GM18507 (cell line): ENCODE measurements at regions not wholly inside any gene's neighbourhood (a gene's known extent, or its start where the extent isn't known, plus 50 kb on each side); places are given as distances from the start of the nearest gene placed in this dataset.
"Not testable (repeated sequence)": the region's sequence is repeated elsewhere in the genome, so short reads cannot be mapped to it uniquely, and the experiment has no call there.

Experiments
- DNase-seq: peaks from one replicate; pipeline ENCODE4 v3.0.0; 2011; ENCODE audit warnings: low read depth; ENCODE audit not compliant: insufficient read length; ENCODE audit errors: extremely low spot score
- FAIRE-seq: peaks from 2 replicates; lab custom pipeline; 2011; peaks lifted over from hg19 to GRCh38; lab: Jason Lieb, UNC

GRCh38 chr12:105423237-105423636 lies 92.7 kb downstream of the C12orf75 start:
- DNase-seq (no peak), FAIRE-seq (no peak)

GRCh38 chr12:105423921-105424320 lies 93.4 kb downstream of the C12orf75 start:
- no peak for DNase-seq
- no peak for FAIRE-seq

GRCh38 chr12:105425254-105426174 lies 95.0 kb downstream of the C12orf75 start:
- FAIRE-seq, result no peak
- DNase-seq, result no peak

GRCh38 chr12:105426766-105427165 lies 96.3 kb downstream of the C12orf75 start:
- DNase-seq, result no peak
- no peak for FAIRE-seq

- DNase-seq (no peak), FAIRE-seq (no peak)
Observed at GRCh38 chr12:105427883-105428282, 97.4 kb downstream of the C12orf75 start.

GRCh38 chr12:105428793-105429395 lies 98.4 kb downstream of the C12orf75 start:
- DNase-seq (no peak), FAIRE-seq (no peak)

- no peak for DNase-seq
Observed at GRCh38 chr12:105429511-105429910, 99.0 kb downstream of the C12orf75 start.

GRCh38 chr12:105431537-105432100 lies 101.1 kb downstream of the C12orf75 start:
- FAIRE-seq (no peak), DNase-seq (no peak)

More at GRCh38 chr12:105429511-105429910, 99.0 kb downstream of the C12orf75 start:
- no peak for FAIRE-seq

GRCh38 chr12:105433804-105434203 lies 103.3 kb downstream of the C12orf75 start:
- FAIRE-seq, result no peak
- no peak for DNase-seq

- no peak for DNase-seq
- no peak for FAIRE-seq
Observed at GRCh38 chr12:105436636-105437035, 106.1 kb downstream of the C12orf75 start.

GRCh38 chr12:105440037-105440664 lies 109.7 kb downstream of the C12orf75 start:
- DNase-seq, result no peak
- FAIRE-seq, result no peak

GRCh38 chr12:105443802-105444652 lies 113.5 kb downstream of the C12orf75 start:
- FAIRE-seq, result no peak

GRCh38 chr12:105444653-105445102 lies 114.2 kb downstream of the C12orf75 start:
- no peak for DNase-seq
- FAIRE-seq, result no peak

More at GRCh38 chr12:105443802-105444652, 113.5 kb downstream of the C12orf75 start:
- DNase-seq, result no peak

- FAIRE-seq (no peak), DNase-seq (no peak)
Observed at GRCh38 chr12:105445249-105445648, 114.8 kb downstream of the C12orf75 start.

GRCh38 chr12:105445649-105446048 lies 115.2 kb downstream of the C12orf75 start:
- FAIRE-seq (no peak), DNase-seq (no peak)

GRCh38 chr12:105446460-105446859 lies 116.0 kb downstream of the C12orf75 start:
- not testable (repeated sequence) for FAIRE-seq, DNase-seq

GRCh38 chr12:105449431-105449830 lies 118.9 kb downstream of the C12orf75 start:
- FAIRE-seq, result no peak
- DNase-seq, result no peak

- no peak for DNase-seq
- no peak for FAIRE-seq
Observed at GRCh38 chr12:105451211-105451610, 120.7 kb downstream of the C12orf75 start.

- FAIRE-seq (no peak), DNase-seq (no peak)
Observed at GRCh38 chr12:105451798-105452197, 121.3 kb downstream of the C12orf75 start.
